ENCODE measurements at regions not wholly inside any gene's neighbourhood (a gene's known extent, or its start where the extent isn't known, plus 50 kb on each side); places are given as distances from the start of the nearest gene placed in this dataset.

DNA sequence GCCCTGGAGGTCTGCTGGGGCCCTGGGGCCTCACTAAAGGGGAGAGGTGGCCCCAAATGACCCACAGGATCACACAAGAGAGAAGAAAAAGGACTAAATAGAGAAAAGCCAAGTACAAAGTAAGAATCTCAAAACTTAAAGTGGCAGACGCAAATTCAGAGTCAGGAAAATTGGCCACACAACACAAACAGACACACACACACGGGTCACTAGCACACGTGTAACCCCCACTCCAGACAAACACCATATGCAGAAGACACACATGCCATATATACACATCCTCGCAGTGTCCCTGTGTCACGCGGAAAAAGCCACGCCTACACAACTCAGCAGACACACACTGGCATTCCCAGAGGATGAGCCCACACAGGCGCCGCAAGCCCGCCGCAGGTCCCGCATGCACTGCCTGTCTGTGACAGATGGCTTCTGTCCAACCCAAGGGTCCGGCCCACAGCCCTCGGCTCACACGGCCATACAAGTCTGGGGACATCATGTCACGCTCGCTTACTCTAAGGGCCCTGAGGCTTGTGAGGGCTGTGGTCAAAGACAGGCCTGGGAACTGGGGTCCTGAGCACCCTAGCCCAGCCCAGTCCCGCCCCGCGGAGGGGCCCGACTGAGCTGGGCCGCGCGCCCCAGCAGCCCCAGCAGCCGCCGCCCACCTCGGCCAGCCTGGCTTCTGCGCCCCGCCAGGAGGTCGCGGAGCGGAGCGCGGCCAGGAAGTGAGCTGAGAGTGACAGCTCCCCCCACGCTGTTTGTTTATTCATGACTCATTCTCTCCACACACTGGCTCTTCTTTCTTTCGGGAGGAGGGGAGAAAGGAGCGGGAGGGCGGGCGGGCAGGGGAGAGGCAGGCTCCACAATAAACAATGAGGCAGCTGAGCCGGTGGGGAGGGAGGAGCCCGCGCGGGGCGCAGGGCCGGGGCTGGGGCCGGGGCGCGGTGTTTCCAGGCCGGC, 95.5 kb upstream of the ZMIZ1 start:
- Histone ChIP-seq H3K4me1 (peaks cover 27% of the 10 kb centered on the region), H3K9me3 (no peaks in the 10 kb centered on the region), H3K36me3 (ENCODE audit: insufficient read depth in 1 of 2, low read depth in 1 of 2) (no peaks in the 10 kb centered on the region), H3K27me3 (ENCODE audit: insufficient read depth in 3 of 3, low read length in 2 of 3) (no peaks in the 10 kb centered on the region), H3K4me3 (peak overlapping the region; percentile 65), H3K27ac (peak overlapping the region; percentile 99)
- peak; percentile 81 to 90 for DNase-seq
- intact Hi-C loops (cut with DNase I): loop anchor here (2.0 kb wide), 3 partner anchors 50 to 98 kb away; partner anchors contain the start of gene ZMIZ1 (in 1 of the 2)
- ATAC-seq: peak; percentile 73 to 78 (median 76)
- TF ChIP-seq, protein P1, sequence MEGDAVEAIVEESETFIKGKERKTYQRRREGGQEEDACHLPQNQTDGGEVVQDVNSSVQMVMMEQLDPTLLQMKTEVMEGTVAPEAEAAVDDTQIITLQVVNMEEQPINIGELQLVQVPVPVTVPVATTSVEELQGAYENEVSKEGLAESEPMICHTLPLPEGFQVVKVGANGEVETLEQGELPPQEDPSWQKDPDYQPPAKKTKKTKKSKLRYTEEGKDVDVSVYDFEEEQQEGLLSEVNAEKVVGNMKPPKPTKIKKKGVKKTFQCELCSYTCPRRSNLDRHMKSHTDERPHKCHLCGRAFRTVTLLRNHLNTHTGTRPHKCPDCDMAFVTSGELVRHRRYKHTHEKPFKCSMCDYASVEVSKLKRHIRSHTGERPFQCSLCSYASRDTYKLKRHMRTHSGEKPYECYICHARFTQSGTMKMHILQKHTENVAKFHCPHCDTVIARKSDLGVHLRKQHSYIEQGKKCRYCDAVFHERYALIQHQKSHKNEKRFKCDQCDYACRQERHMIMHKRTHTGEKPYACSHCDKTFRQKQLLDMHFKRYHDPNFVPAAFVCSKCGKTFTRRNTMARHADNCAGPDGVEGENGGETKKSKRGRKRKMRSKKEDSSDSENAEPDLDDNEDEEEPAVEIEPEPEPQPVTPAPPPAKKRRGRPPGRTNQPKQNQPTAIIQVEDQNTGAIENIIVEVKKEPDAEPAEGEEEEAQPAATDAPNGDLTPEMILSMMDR (IDR thresholded peaks at IDR 0.05): no peak
- 2% methylated on average over 37 to 49 of the region's 49 CpGs for WGBS, 3 donors

DNA sequence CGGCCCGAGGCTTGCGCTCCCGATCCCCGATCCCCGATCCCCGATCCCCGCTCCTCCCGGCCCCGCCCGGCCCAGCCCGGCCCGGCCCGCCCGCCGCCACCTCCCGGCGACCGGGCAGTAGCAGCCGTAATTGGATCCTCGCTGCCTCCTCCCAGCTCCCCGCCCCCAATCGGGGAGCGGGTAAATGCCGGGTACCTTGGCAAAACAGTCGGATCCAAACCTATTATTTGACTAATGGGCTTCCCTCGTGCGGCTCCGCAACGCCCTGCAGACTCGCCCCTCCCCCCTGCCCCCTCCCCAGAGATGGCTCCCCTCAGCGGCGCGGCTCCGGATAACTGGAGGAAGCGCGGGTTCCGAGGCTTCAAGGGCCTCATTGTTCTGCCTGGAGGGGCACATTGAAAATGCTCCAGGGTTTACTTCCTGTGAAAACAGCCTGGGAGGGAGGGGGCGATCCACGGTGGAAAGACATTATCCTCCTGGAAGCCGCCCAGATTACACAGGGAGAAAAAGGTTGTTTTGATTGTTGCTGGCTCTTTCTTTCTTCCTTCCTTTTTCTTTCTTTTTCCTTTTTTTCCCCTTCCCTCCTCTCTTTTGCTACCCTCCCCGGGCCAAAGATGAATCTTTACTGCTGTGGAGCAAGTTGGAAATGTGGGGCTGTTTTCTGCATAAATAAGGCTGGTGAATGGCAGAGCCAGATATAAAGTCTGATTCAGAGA, 94.7 kb upstream of the ZMIZ1 start:
- H3K4me3 ChIP-seq: peak overlapping the region; percentile 65
- no peaks in the 10 kb centered on the region for H3K36me3 ChIP-seq (ENCODE audit: insufficient read depth in 1 of 2, low read depth in 1 of 2)
- H3K27ac ChIP-seq: peak overlapping the region; percentile 99
- H3K9me3 ChIP-seq: no peaks in the 10 kb centered on the region
- H3K4me1 ChIP-seq: peaks cover 27% of the 10 kb centered on the region
- DNase-seq: peak; percentile 78 to 89
- TF ChIP-seq, protein P1 (IDR thresholded peaks at IDR 0.05): peak; percentile 18
- 1 to 4% (median 1%) methylated on average over 20 to 42 of the region's 42 CpGs for WGBS, 3 donors
- no peaks in the 10 kb centered on the region for H3K27me3 ChIP-seq (ENCODE audit: insufficient read depth in 3 of 3, low read length in 2 of 3)
- intact Hi-C loops (cut with DNase I): loop anchor here (2.0 kb wide), 3 partner anchors 49 to 97 kb away; partner anchors contain the start of gene ZMIZ1 (in 1 of the 2)
- peak; percentile 55 to 67 (median 61) for ATAC-seq

DNA sequence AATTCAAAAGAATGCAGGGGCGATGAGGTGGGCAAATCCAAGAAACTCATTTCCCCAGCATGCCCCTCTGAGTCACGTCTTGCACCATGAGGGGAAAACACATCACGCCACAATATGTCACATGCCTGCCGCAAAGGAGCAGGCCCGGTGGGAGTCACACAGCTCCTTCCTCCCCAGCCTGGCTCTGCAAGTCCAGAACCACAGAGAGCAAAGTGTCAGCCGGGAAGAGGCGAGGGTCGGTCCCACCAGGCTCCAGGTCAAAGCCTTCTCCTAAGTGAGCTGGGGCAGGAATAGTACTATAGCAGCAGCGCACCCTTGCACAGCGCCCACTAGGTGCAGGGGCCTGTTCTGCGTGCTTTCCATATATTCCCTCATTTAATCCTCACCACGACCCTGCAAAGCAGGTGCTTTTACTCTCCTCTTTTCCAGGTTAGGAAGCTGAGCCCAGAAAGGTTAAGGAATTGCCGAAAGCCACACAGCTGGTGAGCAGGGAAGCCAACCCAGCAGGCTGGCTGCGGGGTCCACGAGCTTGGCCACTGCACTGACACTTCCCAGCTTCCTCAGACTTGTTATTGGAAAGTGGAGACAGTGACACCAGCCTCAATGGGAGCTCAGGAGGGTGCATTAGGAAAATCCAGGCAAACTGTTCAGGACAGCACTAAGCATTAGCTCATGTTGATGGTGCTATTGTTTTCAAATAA, 94.0 kb upstream of the ZMIZ1 start:
- H3K27ac ChIP-seq: peak overlapping the region; percentile 99
- 37 to 61% (median 45%) methylated on average over 15 of the region's 15 CpGs for WGBS, 3 donors
- intact Hi-C loops (cut with DNase I): no loop called here
- peaks cover 32% of the 10 kb centered on the region for H3K4me1 ChIP-seq
- peak overlapping the region; percentile 65 for H3K4me3 ChIP-seq
- no peaks in the 10 kb centered on the region for H3K36me3 ChIP-seq (ENCODE audit: insufficient read depth in 1 of 2, low read depth in 1 of 2)
- TF ChIP-seq, protein P1 (IDR thresholded peaks at IDR 0.05): peak; percentile 38
- DNase-seq: peak; percentile 75 to 82
- no peaks in the 10 kb centered on the region for H3K27me3 ChIP-seq (ENCODE audit: insufficient read depth in 3 of 3, low read length in 2 of 3)
- H3K9me3 ChIP-seq: no peaks in the 10 kb centered on the region
- ATAC-seq: peak; percentile 12 to 38 (median 27)

DNA sequence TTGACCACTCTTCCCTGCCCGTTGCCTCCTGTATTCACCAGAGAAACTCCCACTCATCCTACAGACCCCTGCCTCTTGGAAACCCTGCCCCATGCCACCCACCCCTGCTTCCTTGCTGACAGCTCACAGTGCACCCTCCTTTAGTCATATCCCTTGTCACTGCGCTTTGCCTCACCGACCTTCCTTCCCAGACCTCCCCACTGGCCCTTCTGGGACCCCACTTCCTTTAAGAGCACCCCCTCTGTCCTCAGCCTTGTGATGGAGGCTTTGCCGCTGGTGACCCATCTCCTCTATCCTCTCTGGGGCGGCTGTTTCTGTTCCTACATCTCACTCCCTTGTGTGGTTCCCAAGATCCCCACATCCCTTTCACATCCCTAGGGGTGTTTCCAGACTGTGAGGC, 92.8 kb upstream of the ZMIZ1 start:
- Histone ChIP-seq H3K4me3 (no peak overlapping the region), H3K4me1 (peaks cover 36% of the 10 kb centered on the region), H3K9me3 (no peaks in the 10 kb centered on the region), H3K27me3 (ENCODE audit: insufficient read depth in 3 of 3, low read length in 2 of 3) (no peaks in the 10 kb centered on the region), H3K27ac (no peak overlapping the region), H3K36me3 (ENCODE audit: insufficient read depth in 1 of 2, low read depth in 1 of 2) (no peaks in the 10 kb centered on the region)
- WGBS, 3 donors: 96 to 99% (median 97%) methylated on average over 5 of the region's 5 CpGs
- no peak for DNase-seq
- intact Hi-C loops (cut with DNase I): no loop called here
- no peak for ATAC-seq
- TF ChIP-seq, protein P1 (IDR thresholded peaks at IDR 0.05): no peak
